HepG2 (cell line): ENCODE measurements at regions not wholly inside any gene's neighbourhood (a gene's known extent, or its start where the extent isn't known, plus 50 kb on each side); places are given as distances from the start of the nearest gene placed in this dataset.

ENCODE experiments used
- AKNA ChIP-seq: sonication (generic); formaldehyde crosslinking; IDR thresholded peaks from 2 replicates; pipeline ENCODE4 v1.4.0; 2020; ENCODE audit warnings: missing genetic modification reagents, borderline replicate concordance
- HNF1A ChIP-seq, 2 experiments: sonication (generic) in 1 of 2; formaldehyde crosslinking in 1 of 2; IDR thresholded peaks; 2 replicates each; pipeline versions ENCODE4 v1.4.0 to v1.6.1; 2016 to 2020; ENCODE audit warnings: borderline replicate concordance in 1 of 2, low read depth in 1 of 2, mild to moderate bottlenecking in 1 of 2, missing genetic modification reagents in 1 of 2
- KLF12 ChIP-seq: sonication (generic); formaldehyde crosslinking; IDR thresholded peaks from 2 replicates; pipeline ENCODE4 v1.4.0; 2020; ENCODE audit warnings: missing genetic modification reagents, borderline replicate concordance
- KLF13 ChIP-seq: sonication (generic); formaldehyde crosslinking; IDR thresholded peaks from 2 replicates; pipeline ENCODE4 v1.4.0; 2020; ENCODE audit warnings: mild to moderate bottlenecking, missing genetic modification reagents
- KLF9 ChIP-seq: IDR thresholded peaks from 2 replicates; pipeline ENCODE4 v1.6.1; 2016; ENCODE audit warnings: low read depth
- LBX2 ChIP-seq: sonication (generic); formaldehyde crosslinking; IDR thresholded peaks from 2 replicates; pipeline ENCODE4 v1.5.0; 2020; ENCODE audit warnings: missing genetic modification reagents, mild to moderate bottlenecking, borderline replicate concordance
- NCOR1 ChIP-seq: fragments of 200-600 bp; sonication (generic); IDR thresholded peaks from 2 replicates; pipeline ENCODE4 v1.7.0; 2017; ENCODE audit warnings: antibody characterized with exemption, low read length, borderline replicate concordance
- NFYC ChIP-seq: IDR thresholded peaks from 2 replicates; pipeline ENCODE4 v1.6.1; 2016; ENCODE audit warnings: missing genetic modification reagents, missing compliant biosample characterization
- REST ChIP-seq, 2 experiments: IDR thresholded peaks; 2 replicates each; pipeline ENCODE4 v1.6.1; 2011 to 2012; ENCODE audit warnings: low read length in 2 of 2, borderline replicate concordance in 1 of 2, low read depth in 1 of 2, mild to moderate bottlenecking in 1 of 2, moderate library complexity in 1 of 2
- RORA ChIP-seq: sonication (generic); formaldehyde crosslinking; IDR thresholded peaks from 2 replicates; pipeline ENCODE4 v1.5.0; 2020; ENCODE audit warnings: mild to moderate bottlenecking, missing genetic modification reagents, moderate library complexity
- SRSF9 ChIP-seq: fragments of 200-400 bp; formaldehyde crosslinking; IDR thresholded peaks from 2 replicates; pipeline ENCODE4 v1.6.1; 2018; ENCODE audit warnings: borderline replicate concordance, mild to moderate bottlenecking, low read depth, low read length; ENCODE audit not compliant: insufficient read depth, poor library complexity, severe bottlenecking
- TOE1 ChIP-seq: sonication (generic); formaldehyde crosslinking; IDR thresholded peaks from 2 replicates; pipeline ENCODE4 v1.4.0; 2020; ENCODE audit warnings: mild to moderate bottlenecking, missing genetic modification reagents
- U2AF2 ChIP-seq: fragments of 200-400 bp; formaldehyde crosslinking; IDR thresholded peaks from 2 replicates; pipeline ENCODE4 v1.6.1; 2017; ENCODE audit warnings: low read depth, mild to moderate bottlenecking, low read length
- ZFP36L1 ChIP-seq: sonication (generic); formaldehyde crosslinking; IDR thresholded peaks from 2 replicates; pipeline ENCODE4 v1.8.0; 2022; ENCODE audit warnings: mild to moderate bottlenecking, missing genetic modification reagents, moderate library complexity
- ZFP36L2 ChIP-seq: sonication (generic); formaldehyde crosslinking; IDR thresholded peaks from 2 replicates; pipeline ENCODE4 v1.4.0; 2020; ENCODE audit warnings: missing genetic modification reagents

- TF ChIP-seq HNF1A (IDR thresholded peaks at IDR 0.05; ENCODE audit: low read depth) (no peak), HNF1A (CRISPR knock-in tag; IDR thresholded peaks at IDR 0.05; ENCODE audit: borderline replicate concordance) (no peak), NCOR1 (no peak), ZFP36L2 (no peak), ZFP36L1 (0 out of 2 replicates have a peak, but pooled peaks have one; percentile 2), KLF13 (no peak), NFYC (CRISPR knock-in tag) (no peak), TOE1 (no peak), AKNA (CRISPR knock-in tag) (no peak), LBX2 (CRISPR knock-in tag) (no peak), REST (IDR thresholded peaks at IDR 0.05; ENCODE audit: borderline replicate concordance in 1 of 2, low read depth in 1 of 2, low read length in 2 of 2) (peak in 1 of 2 experiments; percentile 67; a peak in 1 of 4 replicates), KLF9 (CRISPR knock-in tag) (no peak), SRSF9 (no peak), KLF12 (CRISPR knock-in tag) (peak; percentile 23; the same call in 1 of the 2 replicates), U2AF2 (no peak), RORA (CRISPR knock-in tag) (no peak)
Observed at GRCh38 chr6:156686995-156687788, 90.0 kb upstream of the ARID1B start (continued).
